Left lung (tissue), 4 donors: ENCODE measurements at regions not wholly inside any gene's neighbourhood (a gene's known extent, or its start where the extent isn't known, plus 50 kb on each side); places are given as distances from the start of the nearest gene placed in this dataset.

Source experiments
- ATAC-seq: fragments of 200-7000 bp; cut with Tn5 transposase; one replicate; pipeline ENCODE4 v1.9.1; 2020; ENCODE audit warnings: moderate library complexity
- DNase-seq, 4 donors: peaks; one replicate each; pipeline ENCODE4 v3.0.0-alpha.2; 2013 to 2020
- H3K27ac ChIP-seq, 2 donors: fragments of 200-600 bp; sonication (generic) in 1 of 2; one replicate each; pipeline versions ENCODE4 v1.5.0 to v1.8.0; 2020 to 2021
- H3K27me3 ChIP-seq, 2 donors: fragments of 200-600 bp; sonication (generic) in 1 of 2; one replicate each; pipeline versions ENCODE4 v1.5.0 to v1.8.0; 2020 to 2021
- H3K36me3 ChIP-seq, 2 donors: fragments of 200-600 bp; sonication (generic) in 1 of 2; one replicate each; pipeline versions ENCODE4 v1.5.0 to v1.8.0; 2020 to 2021
- H3K4me1 ChIP-seq, 2 donors: fragments of 200-600 bp; one replicate each; pipeline ENCODE4 v1.8.0; 2021
- H3K4me3 ChIP-seq, 2 donors: fragments of 200-600 bp; sonication (generic) in 1 of 2; one replicate each; pipeline versions ENCODE4 v1.5.0 to v1.8.0; 2020 to 2021; ENCODE audit warnings: mild to moderate bottlenecking in 1 of 2
- H3K9me3 ChIP-seq, 2 donors: fragments of 200-600 bp; sonication (generic) in 1 of 2; one replicate each; pipeline versions ENCODE4 v1.5.0 to v1.8.0; 2020 to 2021
- CTCF ChIP-seq, 2 donors: fragments of 200-600 bp; sonication (generic) in 1 of 2; IDR thresholded peaks; one replicate each; pipeline versions ENCODE4 v1.5.0 to v1.8.0; 2021; ENCODE audit warnings: antibody characterized with exemption in 2 of 2
- intact Hi-C, 2 donors: fragments of 100-400 bp; cut with DNase I; formaldehyde crosslinking; loops; one replicate each; pipeline versions ENCODE4 v1.11.2 to v1.14.2; 2022
- donor health status: DM: no; HTN: yes; CAD: no.
- donor health status: DM: no; HTN: no; CAD: no.

GRCh38 chr3:161770484-161771386, 274.1 kb downstream of the OTOL1 start:
- TF ChIP-seq CTCF (IDR thresholded peaks at IDR 0.05): no peak
- Histone ChIP-seq H3K27ac (no peak overlapping the region), H3K36me3 (no peaks in the 10 kb centered on the region), H3K27me3 (no peaks in the 10 kb centered on the region), H3K9me3 (no peaks in the 10 kb centered on the region), H3K4me3 (no peak overlapping the region), H3K4me1 (no peaks in the 10 kb centered on the region)
- no peak for ATAC-seq
- no peak for DNase-seq
- intact Hi-C loops: no loop called here

GRCh38 chr3:161781381-161781780, 284.8 kb downstream of the OTOL1 start:
- H3K4me3 ChIP-seq: no peak overlapping the region
- no peak for TF ChIP-seq CTCF (IDR thresholded peaks at IDR 0.05)
- no peaks in the 10 kb centered on the region for H3K27me3 ChIP-seq
- no peaks in the 10 kb centered on the region for H3K36me3 ChIP-seq
- H3K27ac ChIP-seq: no peak overlapping the region
- no peak for ATAC-seq
- peaks cover 0 to 14% of the 10 kb centered on the region in 2 donors for H3K9me3 ChIP-seq
- H3K4me1 ChIP-seq: no peaks in the 10 kb centered on the region
- no peak for DNase-seq
- intact Hi-C loops: no loop called here

- Histone ChIP-seq H3K9me3 (no peaks in the 10 kb centered on the region), H3K4me3 (no peak overlapping the region), H3K36me3 (no peaks in the 10 kb centered on the region), H3K4me1 (no peaks in the 10 kb centered on the region), H3K27ac (no peak overlapping the region), H3K27me3 (no peaks in the 10 kb centered on the region)
- DNase-seq (peak in 2 of 4 donors; percentile 8 to 15), ATAC-seq (no peak)
- no peak for TF ChIP-seq CTCF (IDR thresholded peaks at IDR 0.05)
- intact Hi-C loops: no loop called here
Measured at GRCh38 chr3:161793194-161793930, 296.8 kb downstream of the OTOL1 start.

- Histone ChIP-seq H3K36me3 (no peaks in the 10 kb centered on the region), H3K27me3 (no peaks in the 10 kb centered on the region), H3K4me3 (no peak overlapping the region), H3K9me3 (no peaks in the 10 kb centered on the region), H3K4me1 (no peaks in the 10 kb centered on the region), H3K27ac (no peak overlapping the region)
- intact Hi-C loops: no loop called here
- DNase-seq (no peak), ATAC-seq (no peak)
- TF ChIP-seq CTCF (IDR thresholded peaks at IDR 0.05): no peak
Measured at GRCh38 chr3:161794551-161794950, 297.9 kb downstream of the OTOL1 start.

- no peaks in the 10 kb centered on the region for H3K36me3 ChIP-seq
- H3K4me3 ChIP-seq: no peak overlapping the region
- TF ChIP-seq CTCF (IDR thresholded peaks at IDR 0.05): no peak
- no peaks in the 10 kb centered on the region for H3K9me3 ChIP-seq
- no peaks in the 10 kb centered on the region for H3K4me1 ChIP-seq
- ATAC-seq (no peak), DNase-seq (no peak)
- H3K27ac ChIP-seq: no peak overlapping the region
- H3K27me3 ChIP-seq: no peaks in the 10 kb centered on the region
- intact Hi-C loops: no loop called here
Measured at GRCh38 chr3:161796312-161796711, 299.7 kb downstream of the OTOL1 start.
